OCI-LY1 (cell line): ENCODE measurements at regions not wholly inside any gene's neighbourhood (a gene's known extent, or its start where the extent isn't known, plus 50 kb on each side); places are given as distances from the start of the nearest gene placed in this dataset.

Source experiments
- H2AFZ ChIP-seq: fragments of 200-600 bp; sonication (generic), shearing (Covaris generic); 2 replicates; pipeline ENCODE4 v1.6.0; 2014; ENCODE audit warnings: antibody characterized with exemption, mild to moderate bottlenecking, low read length
- H3F3A ChIP-seq: fragments of 200-600 bp; sonication (generic), shearing (Covaris generic); 2 replicates; pipeline ENCODE4 v1.6.0; 2014; ENCODE audit warnings: mild to moderate bottlenecking, antibody characterized with exemption, low read length, moderate library complexity; ENCODE audit not compliant: insufficient read depth
- H3K27ac ChIP-seq: fragments of 200-600 bp; sonication (generic); 2 replicates; pipeline ENCODE4 v1.5.1; 2014; ENCODE audit warnings: low read length, mixed run types, mild to moderate bottlenecking, low read depth; ENCODE audit not compliant: poor library complexity, severe bottlenecking
- H3K27me3 ChIP-seq: fragments of 200-600 bp; sonication (generic); 2 replicates; pipeline ENCODE4 v1.6.0; 2014; ENCODE audit warnings: antibody characterized with exemption, mild to moderate bottlenecking, low read length, moderate library complexity; ENCODE audit not compliant: insufficient read depth
- H3K36me3 ChIP-seq: fragments of 200-600 bp; sonication (generic); 2 replicates; pipeline ENCODE4 v1.6.1; 2014; ENCODE audit warnings: mild to moderate bottlenecking, antibody characterized with exemption, low read length, moderate library complexity, mixed read lengths; ENCODE audit not compliant: insufficient read depth
- H3K4me1 ChIP-seq: fragments of 200-600 bp; sonication (generic); 2 replicates; pipeline ENCODE4 v1.5.1; 2014; ENCODE audit warnings: mild to moderate bottlenecking, low read length, moderate library complexity; ENCODE audit not compliant: insufficient read depth, severe bottlenecking
- H3K4me2 ChIP-seq: fragments of 200-600 bp; sonication (generic), shearing (Covaris generic); 2 replicates; pipeline ENCODE4 v1.6.1; 2014; ENCODE audit warnings: low read length
- H3K4me3 ChIP-seq: fragments of 200-600 bp; sonication (generic); 2 replicates; pipeline ENCODE4 v1.5.1; 2014; ENCODE audit warnings: low read length, low read depth, mild to moderate bottlenecking, mixed read lengths; ENCODE audit not compliant: poor library complexity, severe bottlenecking
- H3K79me2 ChIP-seq: fragments of 200-600 bp; shearing (Covaris generic); 2 replicates; pipeline ENCODE4 v1.6.1; 2016; ENCODE audit warnings: mixed run types, low read length, mixed read lengths; ENCODE audit not compliant: insufficient read depth
- H3K9ac ChIP-seq: fragments of 200-600 bp; sonication (generic), shearing (Covaris generic); 2 replicates; pipeline ENCODE4 v1.6.1; 2014; ENCODE audit warnings: mild to moderate bottlenecking, low read length, mixed read lengths
- H3K9me2 ChIP-seq: fragments of 200-600 bp; sonication (generic), shearing (Covaris generic); 2 replicates; pipeline ENCODE4 v1.6.1; 2014; ENCODE audit warnings: low read depth, mild to moderate bottlenecking, low read length, mixed read lengths
- H3K9me3 ChIP-seq: fragments of 200-600 bp; shearing (Covaris generic); 2 replicates; pipeline ENCODE4 v1.6.1; 2014; ENCODE audit warnings: low read length, mixed read lengths
- H4K20me1 ChIP-seq: fragments of 200-600 bp; sonication (generic), shearing (Covaris generic); 2 replicates; pipeline ENCODE4 v1.6.0; 2016; ENCODE audit warnings: mild to moderate bottlenecking, low read length; ENCODE audit not compliant: insufficient read depth
- EZH2 ChIP-seq: fragments of 200-600 bp; sonication (generic), shearing (Covaris generic); IDR thresholded peaks from 2 replicates; pipeline ENCODE4 v1.8.0; 2017; ENCODE audit warnings: borderline replicate concordance, mixed run types, mild to moderate bottlenecking, antibody characterized with exemption, low read length, moderate library complexity, mixed read lengths
- TF ChIP-seq, protein P1 (sequence below): fragments of 200-600 bp; sonication (generic), shearing (Covaris generic); IDR thresholded peaks from 2 replicates; pipeline ENCODE4 v1.5.1; 2017; ENCODE audit warnings: mild to moderate bottlenecking, antibody characterized with exemption, low read length, moderate library complexity, mixed read lengths

DNA sequence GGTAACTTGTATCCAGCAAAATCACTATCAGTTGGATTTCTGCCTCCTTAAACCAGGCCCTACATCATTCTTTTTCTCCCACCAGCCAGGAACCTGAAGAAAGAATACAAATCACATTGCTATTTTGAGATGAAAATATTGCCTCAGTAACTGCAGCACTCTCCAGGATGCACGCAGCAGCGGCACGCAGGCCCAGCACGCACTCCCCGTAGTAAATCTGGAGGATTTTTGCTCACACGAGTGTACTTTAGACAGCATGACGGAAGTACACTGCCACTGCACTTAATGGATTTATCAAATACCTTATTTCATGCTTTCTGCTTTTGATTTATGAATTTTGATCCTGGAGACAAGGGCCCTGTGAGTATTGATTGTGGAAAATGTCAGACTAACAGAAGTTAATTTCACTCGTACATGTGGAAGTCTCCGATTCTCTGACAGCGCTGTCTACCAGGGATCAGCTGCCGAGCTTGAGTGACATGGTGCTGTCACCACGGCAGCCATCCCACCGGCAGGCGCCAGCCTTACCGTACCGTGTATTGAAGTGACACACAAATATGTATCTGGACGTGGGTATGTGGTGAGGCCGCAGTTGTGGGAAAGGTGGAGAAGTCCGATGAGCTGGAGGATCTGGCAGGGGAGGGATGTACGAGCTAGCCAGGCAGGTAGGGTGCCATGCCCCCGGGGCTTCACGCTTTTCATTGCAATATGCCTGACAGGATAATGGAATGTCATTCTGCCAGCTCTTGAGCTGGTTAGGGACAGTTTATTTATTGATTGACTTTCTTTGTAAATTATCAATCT, 863.7 kb downstream of the GALR1 start:
- H3K27me3 ChIP-seq, result no peaks in the 10 kb centered on the region

DNA sequence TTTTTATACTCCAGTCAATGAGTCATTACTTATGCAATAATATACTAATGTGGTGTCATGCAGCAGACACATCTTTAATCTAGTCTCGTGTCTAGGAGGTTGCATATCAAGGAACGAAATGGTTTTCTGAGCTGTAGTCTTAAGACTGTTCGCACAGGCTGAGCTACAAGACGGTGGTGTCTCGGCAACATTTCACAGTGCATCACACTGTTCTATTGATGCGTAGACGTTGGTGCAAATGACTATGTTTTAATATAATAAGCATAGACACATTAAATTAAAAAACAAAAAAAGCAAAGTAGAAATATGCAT, 864.2 kb downstream of the GALR1 start:
- no peaks in the 10 kb centered on the region for H3K9me3 ChIP-seq
- no peak overlapping the region for H3K4me3 ChIP-seq
- no peaks in the 10 kb centered on the region for H3K36me3 ChIP-seq
- H4K20me1 ChIP-seq, result no peaks in the 10 kb centered on the region
- no peak overlapping the region for H3K9ac ChIP-seq
- H3K4me2 ChIP-seq, result no peak overlapping the region
- H3K79me2 ChIP-seq, result no peaks in the 10 kb centered on the region
- H2AFZ ChIP-seq, result no peak overlapping the region
- no peak overlapping the region for H3K27ac ChIP-seq
- H3K4me1 ChIP-seq, result no peaks in the 10 kb centered on the region
- H3F3A ChIP-seq, result no peaks in the 10 kb centered on the region
- TF ChIP-seq, protein P1, sequence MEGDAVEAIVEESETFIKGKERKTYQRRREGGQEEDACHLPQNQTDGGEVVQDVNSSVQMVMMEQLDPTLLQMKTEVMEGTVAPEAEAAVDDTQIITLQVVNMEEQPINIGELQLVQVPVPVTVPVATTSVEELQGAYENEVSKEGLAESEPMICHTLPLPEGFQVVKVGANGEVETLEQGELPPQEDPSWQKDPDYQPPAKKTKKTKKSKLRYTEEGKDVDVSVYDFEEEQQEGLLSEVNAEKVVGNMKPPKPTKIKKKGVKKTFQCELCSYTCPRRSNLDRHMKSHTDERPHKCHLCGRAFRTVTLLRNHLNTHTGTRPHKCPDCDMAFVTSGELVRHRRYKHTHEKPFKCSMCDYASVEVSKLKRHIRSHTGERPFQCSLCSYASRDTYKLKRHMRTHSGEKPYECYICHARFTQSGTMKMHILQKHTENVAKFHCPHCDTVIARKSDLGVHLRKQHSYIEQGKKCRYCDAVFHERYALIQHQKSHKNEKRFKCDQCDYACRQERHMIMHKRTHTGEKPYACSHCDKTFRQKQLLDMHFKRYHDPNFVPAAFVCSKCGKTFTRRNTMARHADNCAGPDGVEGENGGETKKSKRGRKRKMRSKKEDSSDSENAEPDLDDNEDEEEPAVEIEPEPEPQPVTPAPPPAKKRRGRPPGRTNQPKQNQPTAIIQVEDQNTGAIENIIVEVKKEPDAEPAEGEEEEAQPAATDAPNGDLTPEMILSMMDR, result no peak
- no peak for TF ChIP-seq EZH2
- H3K9me2 ChIP-seq, result no peaks in the 10 kb centered on the region
- no peaks in the 10 kb centered on the region for H3K27me3 ChIP-seq

More for the DNA sequence above, 863.7 kb downstream of the GALR1 start:
- Histone ChIP-seq H3K36me3 (no peaks in the 10 kb centered on the region), H3K9me2 (no peaks in the 10 kb centered on the region), H3K4me3 (no peak overlapping the region), H3F3A (no peaks in the 10 kb centered on the region), H2AFZ (no peak overlapping the region), H4K20me1 (no peaks in the 10 kb centered on the region), H3K4me1 (no peaks in the 10 kb centered on the region), H3K9ac (no peak overlapping the region), H3K9me3 (no peaks in the 10 kb centered on the region), H3K27ac (no peak overlapping the region), H3K4me2 (no peak overlapping the region), H3K79me2 (no peaks in the 10 kb centered on the region)
- TF ChIP-seq, protein P1, result no peak
- no peak for TF ChIP-seq EZH2

DNA sequence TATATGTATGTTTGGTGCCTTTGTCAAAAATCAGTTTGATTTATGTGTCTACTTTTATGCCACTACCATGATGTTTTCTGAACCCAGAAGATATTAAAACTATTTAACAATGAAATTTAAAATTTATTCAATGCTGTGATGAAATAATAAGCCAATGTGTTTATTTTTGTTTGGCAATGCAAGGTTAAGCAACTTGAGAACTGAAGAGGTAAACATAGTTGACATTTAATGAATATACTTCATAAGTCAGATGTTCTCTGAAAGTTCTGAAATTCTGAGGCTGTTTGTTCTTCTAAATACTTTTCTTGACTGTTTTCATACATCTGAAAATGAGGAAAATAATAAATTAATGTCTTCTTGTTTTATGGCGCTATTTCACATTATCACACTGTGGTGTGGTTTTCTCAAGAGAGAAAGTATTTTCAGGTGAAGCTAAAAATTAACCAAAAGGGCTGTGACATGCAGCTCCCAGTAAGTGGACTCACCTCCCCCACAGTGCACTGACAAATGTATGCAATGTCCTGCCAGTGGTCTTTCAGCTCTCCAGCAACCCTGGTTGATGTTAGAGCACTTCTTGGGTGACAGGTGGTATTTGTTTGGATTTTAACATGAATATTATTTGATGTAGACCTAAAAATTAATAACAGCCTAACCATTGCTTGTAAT, 863.6 kb upstream of the SALL3 start:
- Histone ChIP-seq H3K79me2 (no peaks in the 10 kb centered on the region), H2AFZ (no peak overlapping the region), H3F3A (no peaks in the 10 kb centered on the region), H3K9me2 (no peaks in the 10 kb centered on the region), H3K4me1 (no peaks in the 10 kb centered on the region), H3K27ac (no peak overlapping the region), H3K9me3 (no peaks in the 10 kb centered on the region), H3K27me3 (no peaks in the 10 kb centered on the region), H3K36me3 (no peaks in the 10 kb centered on the region), H3K4me2 (no peak overlapping the region), H4K20me1 (no peaks in the 10 kb centered on the region), H3K4me3 (no peak overlapping the region), H3K9ac (no peak overlapping the region)
- TF ChIP-seq, protein P1, result no peak
- no peak for TF ChIP-seq EZH2
